PFSK-1 (cell line): ENCODE measurements at regions not wholly inside any gene's neighbourhood (a gene's known extent, or its start where the extent isn't known, plus 50 kb on each side); places are given as distances from the start of the nearest gene placed in this dataset.

Experiments
- FOXP2 ChIP-seq: optimal IDR thresholded peaks from 2 replicates; pipeline ENCODE3; 2011; ENCODE audit warnings: borderline replicate concordance, control low read depth, inconsistent platforms; ENCODE audit not compliant: insufficient read depth; ENCODE audit errors: extremely low read length, extremely low read depth
- POLR2AphosphoS5 ChIP-seq: IDR thresholded peaks from 2 replicates; pipeline ENCODE4 v1.6.1; 2012; ENCODE audit warnings: low read depth, mild to moderate bottlenecking, control low read depth, low read length, moderate library complexity
- REST ChIP-seq, 2 experiments: IDR thresholded peaks; 2 replicates each; pipeline versions ENCODE4 v1.6.1 to v1.8.0; 2011 to 2012; ENCODE audit warnings: low read depth in 2 of 2, low read length in 2 of 2, control low read depth in 1 of 2, inconsistent platforms in 1 of 2, mild to moderate bottlenecking in 1 of 2, moderate library complexity in 1 of 2; ENCODE audit not compliant: insufficient read depth in 1 of 2
- SIN3A ChIP-seq: IDR thresholded peaks from 2 replicates; pipeline ENCODE4 v1.6.1; 2012; ENCODE audit warnings: mild to moderate bottlenecking, low read length, moderate library complexity, borderline replicate concordance; ENCODE audit not compliant: insufficient read depth
- TAF1 ChIP-seq: IDR thresholded peaks from 2 replicates; pipeline ENCODE4 v1.6.1; 2012; ENCODE audit warnings: low read length, control low read depth, borderline replicate concordance; ENCODE audit not compliant: insufficient read depth

GRCh38 chr2:176589825-176590440, 320.7 kb downstream of the MTX2 start:
- TF ChIP-seq SIN3A (no peak), REST (IDR thresholded peaks at IDR 0.05; ENCODE audit: insufficient read depth in 1 of 2, low read depth in 2 of 2, low read length in 2 of 2) (no peak), TAF1 (no peak), FOXP2 (no peak), POLR2AphosphoS5 (no peak)

GRCh38 chr2:176592216-176592615, 323.0 kb downstream of the MTX2 start:
- TF ChIP-seq REST (IDR thresholded peaks at IDR 0.05; ENCODE audit: insufficient read depth in 1 of 2, low read depth in 2 of 2, low read length in 2 of 2) (no peak), SIN3A (no peak), TAF1 (no peak), FOXP2 (no peak), POLR2AphosphoS5 (no peak)

- no peak for TF ChIP-seq FOXP2
- no peak for TF ChIP-seq TAF1
- TF ChIP-seq REST (IDR thresholded peaks at IDR 0.05; ENCODE audit: insufficient read depth in 1 of 2, low read depth in 2 of 2, low read length in 2 of 2), result no peak
- no peak for TF ChIP-seq SIN3A
- TF ChIP-seq POLR2AphosphoS5, result no peak
These were observed 326.7 kb downstream of the MTX2 start for GRCh38 chr2:176595986-176596385.

GRCh38 chr2:176597916-176598315, 328.7 kb downstream of the MTX2 start:
- no peak for TF ChIP-seq POLR2AphosphoS5
- no peak for TF ChIP-seq SIN3A
- TF ChIP-seq FOXP2, result no peak
- TF ChIP-seq REST (IDR thresholded peaks at IDR 0.05; ENCODE audit: insufficient read depth in 1 of 2, low read depth in 2 of 2, low read length in 2 of 2), result no peak
- no peak for TF ChIP-seq TAF1

- no peak for TF ChIP-seq FOXP2
- no peak for TF ChIP-seq POLR2AphosphoS5
- TF ChIP-seq TAF1, result no peak
- TF ChIP-seq REST (IDR thresholded peaks at IDR 0.05; ENCODE audit: insufficient read depth in 1 of 2, low read depth in 2 of 2, low read length in 2 of 2), result no peak
- no peak for TF ChIP-seq SIN3A
These were observed 329.1 kb downstream of the MTX2 start for GRCh38 chr2:176598351-176598750.
